Lung (tissue), 11 donors: ENCODE measurements at regions not wholly inside any gene's neighbourhood (a gene's known extent, or its start where the extent isn't known, plus 50 kb on each side); places are given as distances from the start of the nearest gene placed in this dataset.

Experiments
- ATAC-seq: fragments of 200-7000 bp; cut with Tn5 transposase; one replicate; pipeline ENCODE4 v1.9.1; 2020; ENCODE audit warnings: moderate number of reproducible peaks; ENCODE audit not compliant: insufficient read depth, low FRiP score
- DNase-seq, 3 donors: peaks; one replicate each; pipeline ENCODE4 v3.0.0-alpha.2; 2013 to 2017
- H3K27ac ChIP-seq, 2 donors: one replicate each; pipeline ENCODE4 v1.5.1; 2013; ENCODE audit warnings: mild to moderate bottlenecking in 2 of 2, moderate library complexity in 2 of 2, control low read depth in 1 of 2, inconsistent platforms in 1 of 2, low read depth in 1 of 2, low read length in 1 of 2
- H3K27me3 ChIP-seq, 3 donors: one replicate each; pipeline ENCODE4 v1.5.1; 2013; ENCODE audit warnings: low read length in 2 of 3; ENCODE audit not compliant: control insufficient read depth in 3 of 3, insufficient read depth in 3 of 3
- H3K36me3 ChIP-seq, 4 donors: one replicate each; pipeline ENCODE4 v1.5.1; 2013; ENCODE audit warnings: low read length in 4 of 4, mild to moderate bottlenecking in 1 of 4, moderate library complexity in 1 of 4; ENCODE audit not compliant: control insufficient read depth in 4 of 4, insufficient read depth in 4 of 4
- H3K4me1 ChIP-seq, 5 donors: one replicate each; pipeline ENCODE4 v1.5.1; 2013; ENCODE audit warnings: low read length in 5 of 5, mild to moderate bottlenecking in 2 of 5, moderate library complexity in 1 of 5; ENCODE audit not compliant: control insufficient read depth in 5 of 5, insufficient read depth in 5 of 5
- H3K4me3 ChIP-seq: one replicate; pipeline ENCODE4 v1.5.1; 2013; ENCODE audit warnings: mild to moderate bottlenecking, control low read depth, moderate library complexity
- H3K9ac ChIP-seq, 2 donors: one replicate each; pipeline ENCODE4 v1.5.1; 2013; ENCODE audit warnings: low read length in 2 of 2, control low read depth in 1 of 2; ENCODE audit not compliant: insufficient read depth in 1 of 2
- H3K9me3 ChIP-seq, 4 donors: one replicate each; pipeline ENCODE4 v1.5.1; 2013; ENCODE audit warnings: low read length in 3 of 4, mild to moderate bottlenecking in 1 of 4, moderate library complexity in 1 of 4; ENCODE audit not compliant: control insufficient read depth in 4 of 4, insufficient read depth in 3 of 4
- CTCF ChIP-seq: IDR thresholded peaks from 2 replicates; pipeline ENCODE4 v1.5.1; 2012; ENCODE audit warnings: mild to moderate bottlenecking; ENCODE audit errors: control extremely low read depth, extremely low read depth
- WGBS, 2 donors: extraction: QIAGEN DNeasy Blood & Tissue Kit; methylation state at CpG; one replicate each; pipeline ENCODE4 v1.1.7; 2013; 5-methylcytosine and 5-hydroxymethylcytosine counted together
- donor health status: control.
- donor health status: control.
- donor health status: Bipolar disorder and iron deficiency.
- donor health status: healthy.
- donor health status: DM: yes; HTN: yes; CAD: no.

GRCh38 chr5:2847608-2848007 lies 96.1 kb upstream of the IRX2 start:
- H3K4me1 ChIP-seq = no peaks in the 10 kb centered on the region
- H3K27me3 ChIP-seq = peaks cover 0 to 6% (median 3%) of the 10 kb centered on the region in 3 donors
- DNase-seq = no peak
- no peaks in the 10 kb centered on the region for H3K36me3 ChIP-seq
- no peak for ATAC-seq
- no peak overlapping the region for H3K4me3 ChIP-seq
- H3K27ac ChIP-seq = no peak overlapping the region
- no peak overlapping the region for H3K9ac ChIP-seq
- peaks cover 0 to 2% (median 0%) of the 10 kb centered on the region in 4 donors for H3K9me3 ChIP-seq
- no peak for TF ChIP-seq CTCF
- WGBS, 2 donors = 86 to 95% methylated on average over 11 of the region's 11 CpGs

GRCh38 chr5:2841208-2841607 lies 89.7 kb upstream of the IRX2 start:
- Histone ChIP-seq H3K9ac (no peak overlapping the region), H3K4me1 (no peaks in the 10 kb centered on the region), H3K27ac (no peak overlapping the region), H3K36me3 (no peaks in the 10 kb centered on the region), H3K9me3 (peaks cover 0 to 2% (median 0%) of the 10 kb centered on the region in 4 donors), H3K27me3 (no peaks in the 10 kb centered on the region), H3K4me3 (no peak overlapping the region)
- WGBS, 2 donors = 45 to 46% methylated on average over 5 of the region's 5 CpGs
- no peak for DNase-seq
- no peak for ATAC-seq
- no peak for TF ChIP-seq CTCF

- TF ChIP-seq CTCF = no peak
- ATAC-seq = peak; percentile 19
- Histone ChIP-seq H3K27ac (no peak overlapping the region), H3K9me3 (peaks cover 0 to 2% (median 0%) of the 10 kb centered on the region in 4 donors), H3K4me3 (no peak overlapping the region), H3K4me1 (no peaks in the 10 kb centered on the region), H3K27me3 (no peaks in the 10 kb centered on the region), H3K36me3 (no peaks in the 10 kb centered on the region), H3K9ac (no peak overlapping the region)
- WGBS, 2 donors = 56 to 61% methylated on average over 10 of the region's 10 CpGs
- peak in 1 of 3 donors; percentile 12 for DNase-seq
These were observed 89.0 kb upstream of the IRX2 start for GRCh38 chr5:2840372-2840915.

- DNase-seq (no peak), ATAC-seq (no peak)
- Histone ChIP-seq H3K9ac (no peak overlapping the region), H3K9me3 (no peaks in the 10 kb centered on the region), H3K27ac (no peak overlapping the region), H3K4me1 (peaks cover 0 to 1% (median 0%) of the 10 kb centered on the region in 5 donors), H3K27me3 (peaks cover 0 to 2% (median 0%) of the 10 kb centered on the region in 3 donors), H3K4me3 (no peak overlapping the region), H3K36me3 (no peaks in the 10 kb centered on the region)
- WGBS, 2 donors = 54 to 62% methylated on average over 5 of the region's 5 CpGs
- TF ChIP-seq CTCF = no peak
These were observed 84.7 kb upstream of the IRX2 start for GRCh38 chr5:2836133-2836532.
